Sigmoid colon (tissue), 6 donors: ENCODE measurements at regions not wholly inside any gene's neighbourhood (a gene's known extent, or its start where the extent isn't known, plus 50 kb on each side); places are given as distances from the start of the nearest gene placed in this dataset.

Source experiments
- DNase-seq: peaks from one replicate; pipeline ENCODE4 v3.0.0-alpha.2; 2019
- H3K27ac ChIP-seq, 4 donors: fragments of 200-600 bp; sonication (generic); one replicate each; pipeline ENCODE4 v1.5.1; 2016 to 2019; ENCODE audit warnings: mild to moderate bottlenecking in 1 of 4
- H3K27me3 ChIP-seq, 3 donors: fragments of 200-600 bp; sonication (generic); one replicate each; pipeline ENCODE4 v1.5.1; 2019; ENCODE audit warnings: mild to moderate bottlenecking in 1 of 3
- H3K36me3 ChIP-seq, 4 donors: fragments of 200-600 bp; sonication (generic); one replicate each; pipeline ENCODE4 v1.5.1; 2016 to 2019
- H3K4me1 ChIP-seq, 4 donors: fragments of 200-600 bp; sonication (generic); one replicate each; pipeline ENCODE4 v1.5.1; 2017 to 2019
- H3K4me3 ChIP-seq, 4 donors: fragments of 200-600 bp; sonication (generic); one replicate each; pipeline ENCODE4 v1.5.1; 2017 to 2019; ENCODE audit warnings: mild to moderate bottlenecking in 2 of 4, moderate library complexity in 1 of 4
- H3K9me3 ChIP-seq, 4 donors: fragments of 200-600 bp in 3 of 4; sonication (generic) in 3 of 4; one replicate each; pipeline versions ENCODE4 v1.5.1 to v1.6.1; 2013 to 2019
- EP300 ChIP-seq, 4 donors: sonication (generic); formaldehyde crosslinking; IDR thresholded peaks; one replicate each; pipeline ENCODE4 v1.6.1; 2017; ENCODE audit warnings: antibody characterized with exemption in 4 of 4
- POLR2A ChIP-seq, 2 donors: fragments of 450-650 bp; IDR thresholded peaks; one replicate each; pipeline ENCODE4 v1.6.1; 2016; ENCODE audit warnings: antibody characterized with exemption in 2 of 2, mild to moderate bottlenecking in 2 of 2, moderate library complexity in 2 of 2
- POLR2AphosphoS5 ChIP-seq, 4 donors: sonication (generic); formaldehyde crosslinking; IDR thresholded peaks; one replicate each; pipeline ENCODE4 v1.6.1; 2017; ENCODE audit warnings: antibody characterized with exemption in 4 of 4
- WGBS, 2 donors: extraction: QIAGEN DNeasy Blood & Tissue Kit; methylation state at CpG; one replicate each; pipeline ENCODE4 v1.1.7; 2013; 5-methylcytosine and 5-hydroxymethylcytosine counted together
- intact Hi-C: fragments of 100-400 bp; cut with DNase I; formaldehyde crosslinking; loops from one replicate; pipeline ENCODE4 v1.15.1; 2023
- TF ChIP-seq, protein P1 (sequence below), 4 experiments: fragments of 450-650 bp in 3 of 4; fragments of 200-600 bp in 1 of 4; IDR thresholded peaks; one replicate each; pipeline ENCODE4 v1.5.1; 2016 to 2019; ENCODE audit warnings: antibody characterized with exemption in 4 of 4, mild to moderate bottlenecking in 3 of 4, moderate library complexity in 2 of 4
- donor health status: healthy with polysubstance abuse.
- donor health status: healthy.

- TF ChIP-seq EP300 (IDR thresholded peaks at IDR 0.05) (no peak), POLR2AphosphoS5 (IDR thresholded peaks at IDR 0.05) (no peak), POLR2A (IDR thresholded peaks at IDR 0.05) (no peak)
- TF ChIP-seq, protein P1, sequence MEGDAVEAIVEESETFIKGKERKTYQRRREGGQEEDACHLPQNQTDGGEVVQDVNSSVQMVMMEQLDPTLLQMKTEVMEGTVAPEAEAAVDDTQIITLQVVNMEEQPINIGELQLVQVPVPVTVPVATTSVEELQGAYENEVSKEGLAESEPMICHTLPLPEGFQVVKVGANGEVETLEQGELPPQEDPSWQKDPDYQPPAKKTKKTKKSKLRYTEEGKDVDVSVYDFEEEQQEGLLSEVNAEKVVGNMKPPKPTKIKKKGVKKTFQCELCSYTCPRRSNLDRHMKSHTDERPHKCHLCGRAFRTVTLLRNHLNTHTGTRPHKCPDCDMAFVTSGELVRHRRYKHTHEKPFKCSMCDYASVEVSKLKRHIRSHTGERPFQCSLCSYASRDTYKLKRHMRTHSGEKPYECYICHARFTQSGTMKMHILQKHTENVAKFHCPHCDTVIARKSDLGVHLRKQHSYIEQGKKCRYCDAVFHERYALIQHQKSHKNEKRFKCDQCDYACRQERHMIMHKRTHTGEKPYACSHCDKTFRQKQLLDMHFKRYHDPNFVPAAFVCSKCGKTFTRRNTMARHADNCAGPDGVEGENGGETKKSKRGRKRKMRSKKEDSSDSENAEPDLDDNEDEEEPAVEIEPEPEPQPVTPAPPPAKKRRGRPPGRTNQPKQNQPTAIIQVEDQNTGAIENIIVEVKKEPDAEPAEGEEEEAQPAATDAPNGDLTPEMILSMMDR (IDR thresholded peaks at IDR 0.05) = no peak
- no peaks in the 10 kb centered on the region for H3K36me3 ChIP-seq
- H3K4me3 ChIP-seq = no peak overlapping the region
- DNase-seq = no peak
- WGBS, 2 donors = 90 to 93% methylated on average over 1 of the region's 1 CpG
- no peaks in the 10 kb centered on the region for H3K9me3 ChIP-seq
- H3K27me3 ChIP-seq = no peaks in the 10 kb centered on the region
- intact Hi-C loops = no loop called here
- peaks cover 0 to 5% (median 0%) of the 10 kb centered on the region in 4 donors for H3K4me1 ChIP-seq
- no peak overlapping the region for H3K27ac ChIP-seq
Measured at GRCh38 chr5:86964889-86965288, 302.8 kb upstream of the RASA1 start.

DNA sequence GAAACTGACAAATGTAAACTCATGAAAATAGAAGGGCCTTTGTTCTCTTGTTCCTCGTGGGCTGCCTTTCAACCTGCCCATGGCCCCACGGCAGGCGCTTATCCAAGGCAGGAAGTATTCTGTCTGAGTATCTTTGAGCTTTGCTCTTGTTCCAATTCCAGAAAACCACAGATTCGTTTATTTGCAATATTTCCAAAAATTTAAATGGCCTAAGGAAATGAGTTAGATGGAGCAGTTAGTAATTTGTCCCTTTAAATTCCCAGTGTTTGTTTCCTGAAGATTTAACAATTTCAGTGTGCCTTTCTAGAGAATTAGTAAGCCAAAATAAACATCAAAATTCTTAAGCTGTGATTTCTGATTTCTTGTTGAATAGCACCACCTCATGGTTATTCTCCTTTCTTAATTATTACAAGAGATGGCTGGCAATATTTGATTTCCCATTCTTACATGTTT, 299.4 kb upstream of the RASA1 start:
- H3K36me3 ChIP-seq = no peaks in the 10 kb centered on the region
- H3K4me3 ChIP-seq = no peak overlapping the region
- intact Hi-C loops = no loop called here
- 3 to 12% methylated on average over 4 of the region's 4 CpGs for WGBS, 2 donors
- H3K9me3 ChIP-seq = no peaks in the 10 kb centered on the region
- peaks cover 0 to 5% (median 0%) of the 10 kb centered on the region in 4 donors for H3K4me1 ChIP-seq
- TF ChIP-seq, protein P1 (IDR thresholded peaks at IDR 0.05) = peak in 2 of 4 experiments; percentile 17 to 33
- TF ChIP-seq EP300 (IDR thresholded peaks at IDR 0.05) = no peak
- no peak overlapping the region for H3K27ac ChIP-seq
- no peaks in the 10 kb centered on the region for H3K27me3 ChIP-seq
- no peak for DNase-seq

DNA sequence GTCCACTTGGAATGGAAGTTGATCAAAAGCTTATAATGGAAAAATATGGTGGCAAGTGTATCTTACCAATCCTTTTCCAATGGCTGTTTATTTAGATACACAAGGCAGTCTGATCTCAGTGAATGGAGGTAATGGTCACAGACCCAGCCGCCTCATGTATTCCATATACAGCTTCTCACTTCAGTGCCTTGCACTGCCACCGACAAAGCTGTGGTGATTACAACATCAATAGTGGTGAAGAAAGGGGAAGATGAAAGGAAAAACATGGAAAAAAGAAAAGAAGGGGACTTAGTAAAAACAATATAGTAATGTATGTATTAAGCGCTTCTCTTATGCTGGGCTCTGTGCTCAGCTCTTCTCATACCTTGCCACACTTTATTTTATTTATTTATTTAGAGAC, 297.3 kb upstream of the RASA1 start:
- Histone ChIP-seq H3K27me3 (no peaks in the 10 kb centered on the region), H3K27ac (no peak overlapping the region), H3K4me1 (peaks cover 0 to 5% (median 0%) of the 10 kb centered on the region in 4 donors), H3K9me3 (no peaks in the 10 kb centered on the region), H3K36me3 (no peaks in the 10 kb centered on the region), H3K4me3 (no peak overlapping the region)
- intact Hi-C loops = no loop called here
- TF ChIP-seq POLR2A (IDR thresholded peaks at IDR 0.05) = no peak
- 85 to 91% methylated on average over 3 of the region's 3 CpGs for WGBS, 2 donors
- no peak for DNase-seq

- no peaks in the 10 kb centered on the region for H3K9me3 ChIP-seq
- H3K27ac ChIP-seq = peak overlapping the region in 1 of 4 donors; percentile 27
- 19 to 46% methylated on average over 4 of the region's 4 CpGs for WGBS, 2 donors
- no peak for DNase-seq
- intact Hi-C loops = no loop called here
- peaks cover 0 to 5% (median 0%) of the 10 kb centered on the region in 4 donors for H3K4me1 ChIP-seq
- H3K27me3 ChIP-seq = no peaks in the 10 kb centered on the region
- H3K36me3 ChIP-seq = no peaks in the 10 kb centered on the region
- TF ChIP-seq, protein P1 (IDR thresholded peaks at IDR 0.05) = no peak
- no peak for TF ChIP-seq EP300 (IDR thresholded peaks at IDR 0.05)
- TF ChIP-seq POLR2A (IDR thresholded peaks at IDR 0.05) = no peak
- TF ChIP-seq POLR2AphosphoS5 (IDR thresholded peaks at IDR 0.05) = no peak
- H3K4me3 ChIP-seq = no peak overlapping the region
Measured at GRCh38 chr5:86971034-86971571, 296.6 kb upstream of the RASA1 start.

GRCh38 chr5:86974955-86975354, 292.7 kb upstream of the RASA1 start:
- Histone ChIP-seq H3K27ac (peak overlapping the region in 2 of 4 donors; percentile 25 to 35), H3K9me3 (no peaks in the 10 kb centered on the region), H3K4me3 (no peak overlapping the region), H3K4me1 (no peaks in the 10 kb centered on the region), H3K36me3 (no peaks in the 10 kb centered on the region), H3K27me3 (no peaks in the 10 kb centered on the region)
- TF ChIP-seq EP300 (IDR thresholded peaks at IDR 0.05) = no peak
- peak; percentile 54 to 72 (median 64) for TF ChIP-seq POLR2AphosphoS5 (IDR thresholded peaks at IDR 0.05)
- no peak for DNase-seq
- WGBS, 2 donors = 60 to 61% methylated on average over 1 of the region's 1 CpG
- intact Hi-C loops = no loop called here

- Histone ChIP-seq H3K27me3 (no peaks in the 10 kb centered on the region), H3K36me3 (no peaks in the 10 kb centered on the region), H3K4me3 (no peak overlapping the region), H3K9me3 (no peaks in the 10 kb centered on the region), H3K4me1 (no peaks in the 10 kb centered on the region), H3K27ac (peak overlapping the region in 3 of 4 donors; percentile 23 to 36 (median 35))
- intact Hi-C loops = no loop called here
- TF ChIP-seq, protein P1 (IDR thresholded peaks at IDR 0.05) = no peak
- TF ChIP-seq POLR2AphosphoS5 (IDR thresholded peaks at IDR 0.05) (peak; percentile 29 to 59 (median 42)), POLR2A (IDR thresholded peaks at IDR 0.05) (no peak), EP300 (IDR thresholded peaks at IDR 0.05) (no peak)
- 78 to 81% methylated on average over 3 of the region's 3 CpGs for WGBS, 2 donors
- no peak for DNase-seq
Measured at GRCh38 chr5:86977190-86977589, 290.5 kb upstream of the RASA1 start.
